CD4-positive, alpha-beta memory T cell (primary cell): ENCODE measurements at regions not wholly inside any gene's neighbourhood (a gene's known extent, or its start where the extent isn't known, plus 50 kb on each side); places are given as distances from the start of the nearest gene placed in this dataset.

Experiments used
- CTCF ChIA-PET: fragments of 350-600 bp; sonication (Branson Sonifier 250); formaldehyde crosslinking; loops from one replicate; lab custom pipeline; 2021; ENCODE audit warnings: inconsistent platforms; ENCODE audit not compliant: partially characterized antibody; lab: Charles Lee
- POLR2A ChIA-PET: fragments of 350-600 bp; sonication (Branson Sonifier 250); formaldehyde crosslinking; loops from one replicate; lab custom pipeline; 2021; ENCODE audit not compliant: partially characterized antibody; lab: Charles Lee
- DNase-seq, 5 donors: peaks; one replicate each; pipeline versions ENCODE4 v3.0.0 to v3.0.0-alpha.2; 2020 to 2022; ENCODE audit warnings: mixed read lengths in 1 of 5
- H3K27ac ChIP-seq: one replicate; pipeline ENCODE4 v1.7.0; 2013; ENCODE audit warnings: low read depth, low read length
- H3K27me3 ChIP-seq: 2 replicates; pipeline ENCODE4 v1.7.0; 2013; ENCODE audit warnings: mild to moderate bottlenecking, low read length, moderate library complexity; ENCODE audit not compliant: insufficient read depth
- H3K36me3 ChIP-seq: 2 replicates; pipeline ENCODE4 v1.7.0; 2013; ENCODE audit warnings: mild to moderate bottlenecking, low read length, moderate library complexity; ENCODE audit not compliant: insufficient read depth
- H3K4me1 ChIP-seq: 2 replicates; pipeline ENCODE4 v1.7.0; 2013; ENCODE audit warnings: mild to moderate bottlenecking, low read length, moderate library complexity; ENCODE audit not compliant: insufficient read depth
- H3K4me3 ChIP-seq, 2 donors: one replicate each; pipeline ENCODE4 v1.7.0; 2013; ENCODE audit warnings: low read length in 2 of 2, mild to moderate bottlenecking in 1 of 2
- H3K9me3 ChIP-seq, 2 donors: one replicate each; pipeline ENCODE4 v1.7.0; 2013; ENCODE audit warnings: low read length in 2 of 2, control low read depth in 1 of 2; ENCODE audit not compliant: control insufficient read depth in 1 of 2
- H3K27ac Mint-ChIP-seq, 7 donors: one replicate each; pipeline ENCODE4 v1.8.0; 2020 to 2021; ENCODE audit warnings: mixed read lengths in 7 of 7, mild to moderate bottlenecking in 6 of 7, inconsistent platforms in 3 of 7, moderate library complexity in 3 of 7
- H3K27me3 Mint-ChIP-seq, 2 donors: one replicate each; pipeline ENCODE4 v1.8.0; 2020 to 2021; ENCODE audit warnings: mixed read lengths in 2 of 2
- H3K36me3 Mint-ChIP-seq, 2 donors: one replicate each; pipeline ENCODE4 v1.8.0; 2020 to 2021; ENCODE audit warnings: mixed read lengths in 2 of 2, inconsistent platforms in 1 of 2, mild to moderate bottlenecking in 1 of 2
- H3K4me1 Mint-ChIP-seq, 4 donors: one replicate each; pipeline ENCODE4 v1.8.0; 2020 to 2021; ENCODE audit warnings: mixed read lengths in 4 of 4, mild to moderate bottlenecking in 1 of 4
- H3K4me3 Mint-ChIP-seq, 8 donors: one replicate each; pipeline ENCODE4 v1.8.0; 2020 to 2021; ENCODE audit warnings: mixed read lengths in 8 of 8, mild to moderate bottlenecking in 7 of 8, moderate library complexity in 6 of 8, inconsistent platforms in 3 of 8
- H3K9me3 Mint-ChIP-seq, 8 donors: one replicate each; pipeline ENCODE4 v1.8.0; 2020 to 2021; ENCODE audit warnings: mixed read lengths in 8 of 8, mild to moderate bottlenecking in 5 of 8, inconsistent platforms in 3 of 8, moderate library complexity in 1 of 8
- intact Hi-C: fragments of 100-400 bp; cut with micrococcal nuclease; formaldehyde crosslinking; loops from one replicate; pipeline ENCODE4 v1.15.1; 2023

DNA sequence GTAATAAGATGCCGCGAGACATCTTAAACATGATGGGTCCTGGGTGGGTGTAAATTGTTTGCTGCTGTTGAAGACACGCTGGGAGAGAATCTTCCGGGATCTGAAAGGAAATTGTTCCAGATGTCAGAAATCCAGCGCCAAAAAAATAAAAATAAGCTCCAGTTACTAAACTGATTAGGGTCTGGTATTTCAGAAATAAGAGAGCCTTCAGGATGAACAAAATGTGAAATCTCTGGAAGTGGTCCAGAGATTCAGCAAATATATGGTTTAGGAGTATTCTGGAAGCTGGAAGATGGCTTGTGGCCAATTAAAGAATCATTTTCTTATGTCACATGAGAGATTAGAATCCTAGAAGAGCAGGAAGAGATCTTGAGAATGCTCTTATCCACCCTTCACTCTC is 75.8 kb upstream of the NHS start:
- intact Hi-C loops: no loop called here
- Mint-ChIP-seq H3K27ac (peak overlapping the region in 1 of 7 donors; percentile 10), H3K9me3 (peaks cover 0 to 3% (median 0%) of the 10 kb centered on the region in 8 donors), H3K4me1 (no peaks in the 10 kb centered on the region), H3K4me3 (no peak overlapping the region), H3K27me3 (no peaks in the 10 kb centered on the region), H3K36me3 (no peaks in the 10 kb centered on the region)
- no peak overlapping the region for H3K27ac ChIP-seq
- DNase-seq: no peak
- ChIA-PET POLR2A (no interaction called here), CTCF (no interaction called here)
- no peaks in the 10 kb centered on the region for H3K36me3 ChIP-seq
- no peaks in the 10 kb centered on the region for H3K27me3 ChIP-seq
- no peaks in the 10 kb centered on the region for H3K4me1 ChIP-seq
- H3K9me3 ChIP-seq: no peaks in the 10 kb centered on the region
- H3K4me3 ChIP-seq: no peak overlapping the region

DNA sequence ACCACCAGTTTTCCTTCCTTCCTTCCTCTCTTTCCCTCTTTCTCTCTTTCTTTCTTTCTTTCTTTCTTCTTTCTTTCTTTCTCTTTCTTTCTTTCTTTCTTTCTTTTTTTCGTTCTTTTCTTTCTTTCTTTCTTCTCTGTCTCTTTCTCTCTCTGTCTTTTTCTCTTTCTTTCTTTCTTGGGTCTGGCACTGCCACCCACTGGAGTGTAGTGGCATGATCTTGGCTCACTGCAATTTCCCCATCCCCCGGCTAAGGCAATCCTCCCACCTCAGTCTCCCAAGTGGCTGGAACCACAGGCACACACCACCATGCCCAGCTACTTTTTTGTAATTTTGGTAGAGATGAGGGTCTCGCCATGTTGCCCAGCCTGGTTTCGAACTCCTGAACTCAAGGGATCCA is 51.6 kb upstream of the NHS start:
- H3K27ac Mint-ChIP-seq: no peak overlapping the region
- H3K4me3 Mint-ChIP-seq: no peak overlapping the region
- peaks cover 0 to 11% (median 4%) of the 10 kb centered on the region in 8 donors for H3K9me3 Mint-ChIP-seq
- POLR2A ChIA-PET: no interaction called here
- Histone ChIP-seq H3K9me3 (no peaks in the 10 kb centered on the region), H3K27me3 (no peaks in the 10 kb centered on the region), H3K36me3 (no peaks in the 10 kb centered on the region), H3K27ac (no peak overlapping the region), H3K4me1 (no peaks in the 10 kb centered on the region), H3K4me3 (no peak overlapping the region)
- no peaks in the 10 kb centered on the region for H3K27me3 Mint-ChIP-seq
- DNase-seq: no peak
- no peaks in the 10 kb centered on the region for H3K36me3 Mint-ChIP-seq
- intact Hi-C loops: no loop called here
- CTCF ChIA-PET: no interaction called here
- no peaks in the 10 kb centered on the region for H3K4me1 Mint-ChIP-seq
